Right atrium auricular region (tissue), 2 donors: ENCODE measurements at regions not wholly inside any gene's neighbourhood (a gene's known extent, or its start where the extent isn't known, plus 50 kb on each side); places are given as distances from the start of the nearest gene placed in this dataset.

ENCODE experiments used
- DNase-seq: peaks from one replicate; pipeline ENCODE4 v3.0.0-alpha.2; 2019; ENCODE audit warnings: low spot score
- H3K27ac ChIP-seq, 2 donors: fragments of 200-600 bp; sonication (generic); 1 replicate in 1 of 2; 2 replicates in 1 of 2; pipeline ENCODE4 v1.5.1; 2016 to 2019
- H3K27me3 ChIP-seq, 2 donors: fragments of 200-600 bp; sonication (generic); one replicate each; pipeline versions ENCODE4 v1.5.1 to v1.6.0; 2017 to 2019
- H3K36me3 ChIP-seq: fragments of 200-600 bp; sonication (generic); one replicate; pipeline ENCODE4 v1.5.1; 2016
- H3K4me1 ChIP-seq, 2 donors: fragments of 200-600 bp; sonication (generic); one replicate each; pipeline versions ENCODE4 v1.5.1 to v1.6.0; 2017 to 2019
- H3K4me3 ChIP-seq, 2 donors: fragments of 200-600 bp; sonication (generic); 1 replicate in 1 of 2; 2 replicates in 1 of 2; pipeline ENCODE4 v1.5.1; 2017 to 2019; ENCODE audit warnings: mild to moderate bottlenecking in 1 of 2, moderate library complexity in 1 of 2
- H3K9me3 ChIP-seq, 2 donors: fragments of 200-600 bp; sonication (generic); one replicate each; pipeline ENCODE4 v1.5.1; 2019
- CTCF ChIP-seq, 2 donors: fragments of 200-600 bp; sonication (generic); IDR thresholded peaks; one replicate each; pipeline ENCODE4 v1.5.1; 2019; ENCODE audit warnings: antibody characterized with exemption in 2 of 2

DNA sequence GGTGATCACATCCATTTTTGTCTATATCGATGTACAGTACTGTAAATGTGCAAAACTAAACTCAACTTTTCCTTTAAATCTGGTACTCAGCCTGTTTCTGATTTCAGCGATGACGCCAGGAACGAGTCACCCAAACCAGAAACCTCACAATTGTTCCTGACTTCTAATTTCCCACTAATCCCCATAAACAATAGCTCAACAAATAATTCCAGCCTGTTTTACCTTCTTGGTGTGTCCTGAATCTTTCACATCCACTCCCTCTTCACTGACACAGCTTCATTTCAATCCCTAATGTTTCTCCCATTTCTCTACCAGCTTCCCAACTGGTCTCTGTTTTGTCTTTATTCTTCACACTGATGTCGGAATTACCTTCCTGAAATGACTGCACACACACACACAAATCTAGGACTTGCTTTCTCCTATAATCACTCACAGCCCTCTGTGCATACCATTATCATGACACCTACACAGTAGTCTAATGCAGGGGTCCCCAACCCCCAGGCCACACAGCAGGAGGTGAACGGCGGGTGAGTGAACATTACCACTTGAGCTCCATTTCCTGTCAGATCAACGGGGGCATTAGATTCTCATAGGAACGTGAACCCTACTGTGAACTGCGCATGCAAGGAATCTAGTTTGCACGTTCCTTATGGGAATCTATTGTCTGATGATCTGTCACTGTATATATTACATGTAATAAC is 97.8 kb upstream of the SLC30A5 start:
- Histone ChIP-seq H3K4me3 (no peak overlapping the region), H3K27ac (no peak overlapping the region), H3K36me3 (no peaks in the 10 kb centered on the region), H3K4me1 (no peaks in the 10 kb centered on the region), H3K27me3 (no peaks in the 10 kb centered on the region), H3K9me3 (no peaks in the 10 kb centered on the region)
- DNase-seq: no peak
- no peak for TF ChIP-seq CTCF (IDR thresholded peaks at IDR 0.05)

- Histone ChIP-seq H3K4me1 (no peaks in the 10 kb centered on the region), H3K27me3 (no peaks in the 10 kb centered on the region), H3K4me3 (no peak overlapping the region), H3K36me3 (no peaks in the 10 kb centered on the region), H3K9me3 (no peaks in the 10 kb centered on the region), H3K27ac (no peak overlapping the region)
- no peak for DNase-seq
- no peak for TF ChIP-seq CTCF (IDR thresholded peaks at IDR 0.05)
Observed at GRCh38 chr5:68999181-68999580, 94.6 kb upstream of the SLC30A5 start.

DNA sequence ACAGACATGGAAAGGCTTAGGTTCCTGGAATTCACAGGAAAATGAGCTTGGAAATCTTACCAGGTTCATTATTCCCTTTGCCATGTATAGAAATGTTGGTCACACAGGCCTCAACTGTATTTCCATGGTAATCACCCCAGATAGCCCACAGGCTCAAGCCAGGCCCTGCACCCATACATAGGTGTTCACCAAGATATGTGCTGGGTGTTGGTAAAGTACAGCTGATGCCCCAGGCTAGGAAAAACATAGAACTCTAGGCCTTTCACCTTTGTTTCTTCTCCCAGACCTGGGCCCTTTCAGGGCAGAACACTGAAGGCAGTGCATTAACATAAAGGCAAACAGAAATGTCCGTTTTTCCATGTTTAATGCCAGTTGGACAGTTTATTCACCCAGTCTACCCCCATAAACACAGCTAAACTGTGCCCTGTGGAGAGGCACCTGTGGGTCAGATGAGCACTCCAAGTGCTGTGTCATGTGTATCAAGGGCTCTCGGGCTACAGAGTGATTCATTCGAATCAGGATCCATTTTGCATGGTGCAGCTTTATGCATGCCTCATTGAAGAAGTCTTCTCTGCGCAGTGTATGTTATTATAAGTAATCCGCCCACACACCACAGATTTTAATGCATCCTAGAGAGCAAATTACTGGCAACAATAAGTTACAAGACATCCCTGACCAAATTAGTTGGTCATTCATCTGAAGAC is 93.4 kb upstream of the SLC30A5 start:
- H3K4me3 ChIP-seq: no peak overlapping the region
- no peak for TF ChIP-seq CTCF (IDR thresholded peaks at IDR 0.05)

DNA sequence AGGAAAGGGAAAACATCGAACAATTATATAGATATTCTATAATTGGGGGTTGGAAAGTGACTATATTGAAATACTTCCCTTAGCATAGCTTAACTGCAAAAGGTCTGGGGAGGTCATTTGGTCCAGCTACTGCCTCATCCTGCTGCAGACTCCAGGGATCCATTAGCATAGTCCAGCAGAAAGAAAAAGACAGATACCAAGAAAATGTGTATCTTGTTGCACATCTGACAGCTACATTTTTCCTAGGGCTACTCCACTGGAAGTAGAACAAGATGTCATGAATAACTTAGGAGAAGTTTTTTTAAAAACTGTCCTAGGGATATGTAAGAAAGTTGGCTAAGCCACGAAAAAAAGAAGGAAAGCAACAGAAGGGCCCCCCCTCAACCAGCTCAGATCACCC is 92.9 kb upstream of the SLC30A5 start:
- no peaks in the 10 kb centered on the region for H3K27me3 ChIP-seq
- no peak for DNase-seq
- H3K4me1 ChIP-seq: no peaks in the 10 kb centered on the region
- no peaks in the 10 kb centered on the region for H3K36me3 ChIP-seq
- no peak for TF ChIP-seq CTCF (IDR thresholded peaks at IDR 0.05)
- H3K27ac ChIP-seq: no peak overlapping the region
- H3K4me3 ChIP-seq: no peak overlapping the region
- H3K9me3 ChIP-seq: no peaks in the 10 kb centered on the region

More for the DNA sequence above, 93.4 kb upstream of the SLC30A5 start:
- Histone ChIP-seq H3K36me3 (no peaks in the 10 kb centered on the region), H3K9me3 (no peaks in the 10 kb centered on the region), H3K27me3 (no peaks in the 10 kb centered on the region), H3K27ac (no peak overlapping the region), H3K4me1 (no peaks in the 10 kb centered on the region)
- no peak for DNase-seq

- no peak for DNase-seq
Observed at GRCh38 chr5:69001627-69002026, 92.2 kb upstream of the SLC30A5 start.

More at GRCh38 chr5:69001627-69002026, 92.2 kb upstream of the SLC30A5 start:
- no peak overlapping the region for H3K27ac ChIP-seq
- H3K36me3 ChIP-seq: no peaks in the 10 kb centered on the region
- H3K9me3 ChIP-seq: no peaks in the 10 kb centered on the region
- H3K4me3 ChIP-seq: no peak overlapping the region
- TF ChIP-seq CTCF (IDR thresholded peaks at IDR 0.05): no peak
- no peaks in the 10 kb centered on the region for H3K27me3 ChIP-seq
- H3K4me1 ChIP-seq: no peaks in the 10 kb centered on the region
